ENCODE measurements at regions not wholly inside any gene's neighbourhood (a gene's known extent, or its start where the extent isn't known, plus 50 kb on each side); places are given as distances from the start of the nearest gene placed in this dataset.
"Not testable (repeated sequence)": the region's sequence is repeated elsewhere in the genome, so short reads cannot be mapped to it uniquely, and the experiment has no call there.

DNA sequence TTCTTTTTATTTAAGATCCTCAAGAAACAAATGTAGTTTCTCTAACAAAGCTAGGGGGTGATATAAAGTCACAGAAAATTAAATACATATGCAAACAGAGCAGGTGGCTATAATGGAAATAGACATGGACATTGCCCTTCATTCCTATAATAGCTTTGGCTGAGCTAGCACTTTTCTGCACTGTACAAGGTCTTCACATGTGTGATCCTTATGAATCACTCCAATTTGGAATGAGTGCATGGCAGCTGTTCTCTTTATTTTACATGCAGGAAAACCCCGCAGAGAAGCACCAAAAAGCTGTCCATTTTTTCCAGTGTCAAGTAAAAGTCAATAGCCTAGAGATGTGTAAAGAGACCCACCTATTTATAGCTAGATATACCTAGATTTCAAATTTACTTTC lies 747.4 kb upstream of the SLC8A1 start:
- no peak for DNase-seq
- peaks cover 0 to 2% (median 0%) of the 10 kb centered on the region in 6 donors for H3K4me1 ChIP-seq
- intact Hi-C loops (cut with DNase I; ENCODE audit: low total_unique reads): no loop called here
- no peaks in the 10 kb centered on the region for H3K36me3 ChIP-seq
- H3K27me3 ChIP-seq (replicated peaks in 1 of 7): no peaks in the 10 kb centered on the region
- TF ChIP-seq CTCF (IDR thresholded peaks at IDR 0.05 in 8 of 11, conservative IDR thresholded peaks at IDR 0.05 in 3 of 11) (no peak), POLR2AphosphoS5 (IDR thresholded peaks at IDR 0.05) (no peak), POLR2A (IDR thresholded peaks at IDR 0.05) (no peak)
- no peak overlapping the region for H3K27ac ChIP-seq
- H3K4me3 ChIP-seq: no peak overlapping the region
- no peaks in the 10 kb centered on the region for H3K9me3 ChIP-seq
- 70 to 83% (median 74%) methylated on average over 1 of the region's 1 CpG for WGBS, 5 donors

GRCh38 chr2:41204315-41204714 lies 752.4 kb upstream of the SLC8A1 start:
- Histone ChIP-seq H3K27ac (no peak overlapping the region), H3K27me3 (replicated peaks in 1 of 7) (no peaks in the 10 kb centered on the region), H3K9me3 (no peaks in the 10 kb centered on the region), H3K4me1 (no peaks in the 10 kb centered on the region), H3K36me3 (no peaks in the 10 kb centered on the region), H3K4me3 (no peak overlapping the region)
- intact Hi-C loops (cut with DNase I; ENCODE audit: low total_unique reads): no loop called here
- TF ChIP-seq CTCF (IDR thresholded peaks at IDR 0.05 in 8 of 11, conservative IDR thresholded peaks at IDR 0.05 in 3 of 11): no peak
- TF ChIP-seq POLR2A (IDR thresholded peaks at IDR 0.05): no peak
- TF ChIP-seq POLR2AphosphoS5 (IDR thresholded peaks at IDR 0.05): no peak
- 51 to 67% (median 65%) methylated on average over 3 of the region's 3 CpGs for WGBS, 5 donors
- no peak for DNase-seq

DNA sequence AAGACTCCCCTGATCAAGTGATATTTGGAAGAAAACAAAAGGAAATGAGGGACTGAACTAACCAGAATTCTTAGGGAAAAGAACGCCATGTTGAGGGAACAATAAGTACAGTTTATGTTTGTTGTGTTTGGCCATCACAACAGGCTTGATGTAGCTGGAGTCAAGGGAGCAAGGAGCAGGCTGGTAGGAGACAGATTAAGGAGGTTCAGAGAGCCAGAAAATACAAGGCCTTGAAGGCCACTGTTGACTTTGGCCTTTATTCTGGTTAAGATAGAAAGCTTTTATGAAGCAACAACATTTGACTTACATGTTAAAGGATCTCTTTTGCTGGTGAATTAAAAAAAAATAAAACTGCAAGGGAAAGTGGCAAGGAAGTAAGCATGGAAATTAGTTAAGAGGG lies 754.1 kb upstream of the SLC8A1 start:
- Histone ChIP-seq H3K27me3 (replicated peaks in 1 of 7) (no peaks in the 10 kb centered on the region), H3K36me3 (no peaks in the 10 kb centered on the region), H3K9me3 (peaks cover 0 to 4% (median 0%) of the 10 kb centered on the region in 8 donors), H3K4me1 (no peaks in the 10 kb centered on the region), H3K4me3 (no peak overlapping the region), H3K27ac (no peak overlapping the region)
- DNase-seq: no peak
- intact Hi-C loops (cut with DNase I; ENCODE audit: low total_unique reads): no loop called here
- TF ChIP-seq CTCF (IDR thresholded peaks at IDR 0.05 in 8 of 11, conservative IDR thresholded peaks at IDR 0.05 in 3 of 11) (no peak), POLR2A (IDR thresholded peaks at IDR 0.05) (no peak), POLR2AphosphoS5 (IDR thresholded peaks at IDR 0.05) (no peak)
- 78 to 89% (median 88%) methylated on average over 1 of the region's 1 CpG for WGBS, 5 donors

- TF ChIP-seq POLR2A (IDR thresholded peaks at IDR 0.05): no peak
- no peak for TF ChIP-seq CTCF (IDR thresholded peaks at IDR 0.05 in 8 of 11, conservative IDR thresholded peaks at IDR 0.05 in 3 of 11)
- no peak for TF ChIP-seq POLR2AphosphoS5 (IDR thresholded peaks at IDR 0.05)
- no peak for DNase-seq
- Histone ChIP-seq H3K9me3 (peaks cover 0 to 4% (median 0%) of the 10 kb centered on the region in 8 donors), H3K27ac (no peak overlapping the region), H3K4me3 (no peak overlapping the region), H3K36me3 (no peaks in the 10 kb centered on the region), H3K27me3 (replicated peaks in 1 of 7) (no peaks in the 10 kb centered on the region), H3K4me1 (no peaks in the 10 kb centered on the region)
- intact Hi-C loops (cut with DNase I; ENCODE audit: low total_unique reads): no loop called here
- WGBS, 5 donors: 73 to 89% (median 84%) methylated on average over 2 of the region's 2 CpGs
These were observed 755.7 kb upstream of the SLC8A1 start for GRCh38 chr2:41207578-41207977.

GRCh38 chr2:41210030-41210429 lies 758.1 kb upstream of the SLC8A1 start:
- DNase-seq; intact Hi-C loops (cut with DNase I; ENCODE audit: low total_unique reads); H3K4me1 ChIP-seq; H3K36me3 ChIP-seq; H3K9me3 ChIP-seq; H3K27ac ChIP-seq; H3K27me3 ChIP-seq (replicated peaks in 1 of 7); H3K4me3 ChIP-seq: not testable (repeated sequence)
- 66 to 82% (median 75%) methylated on average over 4 of the region's 4 CpGs for WGBS, 5 donors
